ENCODE measurements at regions not wholly inside any gene's neighbourhood (a gene's known extent, or its start where the extent isn't known, plus 50 kb on each side); places are given as distances from the start of the nearest gene placed in this dataset.

DNA sequence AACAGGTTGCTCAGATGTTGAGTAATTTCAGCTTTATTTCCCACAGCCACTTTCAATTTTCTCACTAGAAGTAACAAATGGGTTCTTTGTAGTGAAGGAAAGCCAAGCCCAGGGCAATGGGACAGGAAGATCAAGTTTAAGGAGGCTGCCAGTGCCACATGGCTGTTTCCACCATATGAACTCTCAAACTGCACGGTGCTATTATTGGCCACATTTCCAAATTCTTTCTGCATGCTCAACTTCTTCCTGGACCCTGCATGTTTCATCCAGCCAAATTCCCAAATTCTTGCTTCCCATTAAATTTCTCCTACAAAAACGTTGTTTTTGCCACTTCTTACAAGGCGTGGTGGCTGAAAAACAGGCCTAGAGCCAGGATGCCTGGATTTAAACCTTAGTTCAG lies 193.3 kb upstream of the SPHKAP start:
- TF ChIP-seq POLR2AphosphoS5 (IDR thresholded peaks at IDR 0.05; ENCODE audit: insufficient read depth, low read depth, low read length) (no peak), POLR2A (IDR thresholded peaks at IDR 0.05; ENCODE audit: low read depth, low read length) (no peak), JUN (IDR thresholded peaks at IDR 0.05; ENCODE audit: borderline replicate concordance, insufficient read depth, insufficient read length, low read depth) (no peak), FOS (IDR thresholded peaks at IDR 0.05; ENCODE audit: borderline replicate concordance, insufficient read depth, low read length) (no peak)
- TF ChIP-seq, protein P1, sequence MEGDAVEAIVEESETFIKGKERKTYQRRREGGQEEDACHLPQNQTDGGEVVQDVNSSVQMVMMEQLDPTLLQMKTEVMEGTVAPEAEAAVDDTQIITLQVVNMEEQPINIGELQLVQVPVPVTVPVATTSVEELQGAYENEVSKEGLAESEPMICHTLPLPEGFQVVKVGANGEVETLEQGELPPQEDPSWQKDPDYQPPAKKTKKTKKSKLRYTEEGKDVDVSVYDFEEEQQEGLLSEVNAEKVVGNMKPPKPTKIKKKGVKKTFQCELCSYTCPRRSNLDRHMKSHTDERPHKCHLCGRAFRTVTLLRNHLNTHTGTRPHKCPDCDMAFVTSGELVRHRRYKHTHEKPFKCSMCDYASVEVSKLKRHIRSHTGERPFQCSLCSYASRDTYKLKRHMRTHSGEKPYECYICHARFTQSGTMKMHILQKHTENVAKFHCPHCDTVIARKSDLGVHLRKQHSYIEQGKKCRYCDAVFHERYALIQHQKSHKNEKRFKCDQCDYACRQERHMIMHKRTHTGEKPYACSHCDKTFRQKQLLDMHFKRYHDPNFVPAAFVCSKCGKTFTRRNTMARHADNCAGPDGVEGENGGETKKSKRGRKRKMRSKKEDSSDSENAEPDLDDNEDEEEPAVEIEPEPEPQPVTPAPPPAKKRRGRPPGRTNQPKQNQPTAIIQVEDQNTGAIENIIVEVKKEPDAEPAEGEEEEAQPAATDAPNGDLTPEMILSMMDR (IDR thresholded peaks at IDR 0.05; ENCODE audit: extremely low read depth in 1 of 2, insufficient read depth in 1 of 2, low read depth in 1 of 2, low read length in 2 of 2): no peak
- TF ChIP-seq, protein P2, sequence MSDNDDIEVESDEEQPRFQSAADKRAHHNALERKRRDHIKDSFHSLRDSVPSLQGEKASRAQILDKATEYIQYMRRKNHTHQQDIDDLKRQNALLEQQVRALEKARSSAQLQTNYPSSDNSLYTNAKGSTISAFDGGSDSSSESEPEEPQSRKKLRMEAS (IDR thresholded peaks at IDR 0.05; ENCODE audit: insufficient read depth, insufficient read length): no peak

All from endothelial cell of umbilical vein (primary cell).